MM.1S (cell line): ENCODE measurements at regions not wholly inside any gene's neighbourhood (a gene's known extent, or its start where the extent isn't known, plus 50 kb on each side); places are given as distances from the start of the nearest gene placed in this dataset.

ENCODE experiments used
- DNase-seq: peaks from one replicate; pipeline ENCODE4 v3.0.0-alpha.2; 2015
- H2AFZ ChIP-seq: fragments of 300-600 bp; sonication (generic); 2 replicates; pipeline ENCODE4 v1.6.0; 2016; ENCODE audit warnings: antibody characterized with exemption, low read length
- H3F3A ChIP-seq: fragments of 300-600 bp; sonication (generic); 2 replicates; pipeline ENCODE4 v1.6.1; 2016; ENCODE audit warnings: mild to moderate bottlenecking, antibody characterized with exemption, low read length, moderate library complexity, mixed read lengths; ENCODE audit not compliant: insufficient read depth
- H3K27ac ChIP-seq: fragments of 300-600 bp; sonication (generic); 2 replicates; pipeline ENCODE4 v1.5.1; 2016; ENCODE audit warnings: mild to moderate bottlenecking, low read length
- H3K27me3 ChIP-seq: fragments of 300-600 bp; sonication (generic); replicated peaks from 2 replicates; pipeline ENCODE4 v1.6.0; 2016; ENCODE audit warnings: low read length; ENCODE audit not compliant: insufficient read depth
- H3K36me3 ChIP-seq: fragments of 300-600 bp; sonication (generic); replicated peaks from 2 replicates; pipeline ENCODE4 v1.6.1; 2016; ENCODE audit warnings: mild to moderate bottlenecking, low read length, mixed read lengths; ENCODE audit not compliant: insufficient read depth
- H3K4me1 ChIP-seq: fragments of 300-600 bp; sonication (generic); 2 replicates; pipeline ENCODE4 v1.6.1; 2016; ENCODE audit warnings: low read length, mixed read lengths
- H3K4me2 ChIP-seq: fragments of 300-600 bp; sonication (generic); 2 replicates; pipeline ENCODE4 v1.6.0; 2016; ENCODE audit warnings: low read depth, low read length
- H3K4me3 ChIP-seq: fragments of 300-600 bp; sonication (generic); 2 replicates; pipeline ENCODE4 v1.5.1; 2016; ENCODE audit warnings: low read length, mixed read lengths
- H3K79me2 ChIP-seq: fragments of 300-600 bp; sonication (generic); 2 replicates; pipeline ENCODE4 v1.6.1; 2016; ENCODE audit warnings: mixed run types, low read length, mixed read lengths
- H3K9ac ChIP-seq: fragments of 300-600 bp; sonication (generic); 2 replicates; pipeline ENCODE4 v1.6.1; 2016; ENCODE audit warnings: low read length, mixed read lengths
- H3K9me2 ChIP-seq: fragments of 300-600 bp; sonication (generic); replicated peaks from 2 replicates; pipeline ENCODE4 v1.6.1; 2016; ENCODE audit warnings: mild to moderate bottlenecking, low read length, mixed read lengths; ENCODE audit not compliant: insufficient read depth
- H3K9me3 ChIP-seq: fragments of 300-600 bp; sonication (generic); replicated peaks from 2 replicates; pipeline ENCODE4 v1.6.1; 2016; ENCODE audit warnings: mild to moderate bottlenecking, low read length, mixed read lengths; ENCODE audit not compliant: insufficient read depth
- H4K20me1 ChIP-seq: fragments of 300-600 bp; sonication (generic); 2 replicates; pipeline ENCODE4 v1.6.1; 2016; ENCODE audit warnings: mild to moderate bottlenecking, low read length, moderate library complexity, mixed read lengths; ENCODE audit not compliant: insufficient read depth
- CTCF ChIP-seq: fragments of 300-600 bp; sonication (generic); IDR thresholded peaks from 2 replicates; pipeline ENCODE4 v1.5.1; 2016; ENCODE audit warnings: antibody characterized with exemption, low read length, mixed read lengths
- EZH2 ChIP-seq: fragments of 300-600 bp; sonication (generic); optimal IDR thresholded peaks from 2 replicates; pipeline ENCODE3; 2017; ENCODE audit warnings: low read depth, mild to moderate bottlenecking, antibody characterized with exemption, low read length, mixed read lengths
- EZH2phosphoT487 ChIP-seq: fragments of 300-600 bp; sonication (generic); IDR thresholded peaks from 2 replicates; pipeline ENCODE4 v1.6.1; 2018; ENCODE audit warnings: antibody characterized with exemption, low read length

GRCh38 chr5:13627673-13628454 lies 316.6 kb downstream of the DNAH5 start:
- Histone ChIP-seq H2AFZ (no peak overlapping the region), H3K27me3 (no peaks in the 10 kb centered on the region), H3K9me2 (no peaks in the 10 kb centered on the region), H3K79me2 (no peaks in the 10 kb centered on the region), H3K4me2 (no peak overlapping the region), H4K20me1 (no peaks in the 10 kb centered on the region), H3K36me3 (no peaks in the 10 kb centered on the region), H3K9ac (no peak overlapping the region), H3K9me3 (no peaks in the 10 kb centered on the region), H3F3A (no peaks in the 10 kb centered on the region), H3K27ac (no peak overlapping the region), H3K4me1 (no peaks in the 10 kb centered on the region), H3K4me3 (no peak overlapping the region)
- DNase-seq, result no peak
- TF ChIP-seq CTCF, result no peak
- no peak for TF ChIP-seq EZH2phosphoT487
- no peak for TF ChIP-seq EZH2

- Histone ChIP-seq H3K27me3 (no peaks in the 10 kb centered on the region), H3K9me2 (no peaks in the 10 kb centered on the region), H3K4me1 (no peaks in the 10 kb centered on the region), H2AFZ (no peak overlapping the region), H3K4me2 (no peak overlapping the region), H3K4me3 (no peak overlapping the region), H3K9ac (no peak overlapping the region), H3K36me3 (no peaks in the 10 kb centered on the region), H4K20me1 (no peaks in the 10 kb centered on the region), H3K9me3 (no peaks in the 10 kb centered on the region), H3F3A (no peaks in the 10 kb centered on the region), H3K27ac (no peak overlapping the region), H3K79me2 (no peaks in the 10 kb centered on the region)
- no peak for DNase-seq
- no peak for TF ChIP-seq EZH2phosphoT487
Measured at GRCh38 chr5:13625616-13626198, 318.8 kb downstream of the DNAH5 start.

- no peaks in the 10 kb centered on the region for H3K36me3 ChIP-seq
- no peaks in the 10 kb centered on the region for H3K27me3 ChIP-seq
- no peak overlapping the region for H2AFZ ChIP-seq
- no peak for DNase-seq
- H4K20me1 ChIP-seq, result no peaks in the 10 kb centered on the region
- H3K9me3 ChIP-seq, result no peaks in the 10 kb centered on the region
- no peaks in the 10 kb centered on the region for H3K79me2 ChIP-seq
- no peak overlapping the region for H3K4me3 ChIP-seq
- no peaks in the 10 kb centered on the region for H3F3A ChIP-seq
- H3K9ac ChIP-seq, result no peak overlapping the region
- no peak for TF ChIP-seq CTCF
- TF ChIP-seq EZH2, result no peak
- TF ChIP-seq EZH2phosphoT487, result no peak
- H3K27ac ChIP-seq, result no peak overlapping the region
- no peak overlapping the region for H3K4me2 ChIP-seq
- no peaks in the 10 kb centered on the region for H3K9me2 ChIP-seq
- no peaks in the 10 kb centered on the region for H3K4me1 ChIP-seq
Measured at GRCh38 chr5:13624283-13625074, 320.0 kb downstream of the DNAH5 start.
